ENCODE measurements at regions not wholly inside any gene's neighbourhood (a gene's known extent, or its start where the extent isn't known, plus 50 kb on each side); places are given as distances from the start of the nearest gene placed in this dataset.
A peak's percentile ranks its signal among the peaks of the same experiment; 100 is the strongest.

GRCh38 chr16:5500526-5500925 is 402.9 kb upstream of the EEF2KMT start:
- Mint-ChIP-seq H3K27ac (ENCODE audit: unreplicated experiment) (no peak overlapping the region), H3K4me1 (ENCODE audit: low read depth, unreplicated experiment) (no peaks in the 10 kb centered on the region), H3K9me3 (ENCODE audit: low read depth, unreplicated experiment) (no peaks in the 10 kb centered on the region), H3K27me3 (ENCODE audit: unreplicated experiment) (peaks cover 72% of the 10 kb centered on the region), H3K36me3 (ENCODE audit: insufficient read depth, unreplicated experiment) (no peaks in the 10 kb centered on the region), H3K4me3 (ENCODE audit: low read depth, unreplicated experiment) (no peak overlapping the region)
- DNase-seq = no peak
- CTCF ChIA-PET = no interaction called here
- TF ChIP-seq, protein P1, sequence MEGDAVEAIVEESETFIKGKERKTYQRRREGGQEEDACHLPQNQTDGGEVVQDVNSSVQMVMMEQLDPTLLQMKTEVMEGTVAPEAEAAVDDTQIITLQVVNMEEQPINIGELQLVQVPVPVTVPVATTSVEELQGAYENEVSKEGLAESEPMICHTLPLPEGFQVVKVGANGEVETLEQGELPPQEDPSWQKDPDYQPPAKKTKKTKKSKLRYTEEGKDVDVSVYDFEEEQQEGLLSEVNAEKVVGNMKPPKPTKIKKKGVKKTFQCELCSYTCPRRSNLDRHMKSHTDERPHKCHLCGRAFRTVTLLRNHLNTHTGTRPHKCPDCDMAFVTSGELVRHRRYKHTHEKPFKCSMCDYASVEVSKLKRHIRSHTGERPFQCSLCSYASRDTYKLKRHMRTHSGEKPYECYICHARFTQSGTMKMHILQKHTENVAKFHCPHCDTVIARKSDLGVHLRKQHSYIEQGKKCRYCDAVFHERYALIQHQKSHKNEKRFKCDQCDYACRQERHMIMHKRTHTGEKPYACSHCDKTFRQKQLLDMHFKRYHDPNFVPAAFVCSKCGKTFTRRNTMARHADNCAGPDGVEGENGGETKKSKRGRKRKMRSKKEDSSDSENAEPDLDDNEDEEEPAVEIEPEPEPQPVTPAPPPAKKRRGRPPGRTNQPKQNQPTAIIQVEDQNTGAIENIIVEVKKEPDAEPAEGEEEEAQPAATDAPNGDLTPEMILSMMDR (IDR thresholded peaks at IDR 0.05; ENCODE audit: unreplicated experiment) = no peak
- intact Hi-C loops (cut with micrococcal nuclease; ENCODE audit: unreplicated experiment) = loop anchor here (5.0 kb wide), 1 partner anchor 1142 kb away; no protein-coding TSS in a partner anchor
- BruUV-seq (replicated peaks) = no TSS peak

GRCh38 chr16:5498562-5498961 is 401.0 kb upstream of the EEF2KMT start:
- no TSS peak for BruUV-seq (replicated peaks)
- TF ChIP-seq, protein P1 (IDR thresholded peaks at IDR 0.05; ENCODE audit: unreplicated experiment) = no peak
- Mint-ChIP-seq H3K4me1 (ENCODE audit: low read depth, unreplicated experiment) (no peaks in the 10 kb centered on the region), H3K9me3 (ENCODE audit: low read depth, unreplicated experiment) (no peaks in the 10 kb centered on the region), H3K27ac (ENCODE audit: unreplicated experiment) (no peak overlapping the region), H3K36me3 (ENCODE audit: insufficient read depth, unreplicated experiment) (no peaks in the 10 kb centered on the region), H3K4me3 (ENCODE audit: low read depth, unreplicated experiment) (no peak overlapping the region), H3K27me3 (ENCODE audit: unreplicated experiment) (peaks cover 70% of the 10 kb centered on the region)
- CTCF ChIA-PET = no interaction called here
- intact Hi-C loops (cut with micrococcal nuclease; ENCODE audit: unreplicated experiment) = no loop called here
- DNase-seq = no peak

GRCh38 chr16:5496013-5496412 is 398.4 kb upstream of the EEF2KMT start:
- TF ChIP-seq, protein P1 (IDR thresholded peaks at IDR 0.05; ENCODE audit: unreplicated experiment) = no peak

GRCh38 chr16:5490499-5490898 is 392.9 kb upstream of the EEF2KMT start:
- Mint-ChIP-seq H3K4me1 (ENCODE audit: low read depth, unreplicated experiment) (no peaks in the 10 kb centered on the region), H3K4me3 (ENCODE audit: low read depth, unreplicated experiment) (no peak overlapping the region), H3K36me3 (ENCODE audit: insufficient read depth, unreplicated experiment) (no peaks in the 10 kb centered on the region), H3K9me3 (ENCODE audit: low read depth, unreplicated experiment) (no peaks in the 10 kb centered on the region), H3K27me3 (ENCODE audit: unreplicated experiment) (peaks cover 33% of the 10 kb centered on the region), H3K27ac (ENCODE audit: unreplicated experiment) (no peak overlapping the region)
- intact Hi-C loops (cut with micrococcal nuclease; ENCODE audit: unreplicated experiment) = no loop called here
- TF ChIP-seq, protein P1 (IDR thresholded peaks at IDR 0.05; ENCODE audit: unreplicated experiment) = peak; percentile 49
- CTCF ChIA-PET = no interaction called here
- DNase-seq = peak; percentile 37
- no TSS peak for BruUV-seq (replicated peaks)

More at GRCh38 chr16:5496013-5496412, 398.4 kb upstream of the EEF2KMT start:
- DNase-seq = no peak
- Mint-ChIP-seq H3K36me3 (ENCODE audit: insufficient read depth, unreplicated experiment) (no peaks in the 10 kb centered on the region), H3K9me3 (ENCODE audit: low read depth, unreplicated experiment) (no peaks in the 10 kb centered on the region), H3K4me1 (ENCODE audit: low read depth, unreplicated experiment) (no peaks in the 10 kb centered on the region), H3K27me3 (ENCODE audit: unreplicated experiment) (peaks cover 79% of the 10 kb centered on the region), H3K4me3 (ENCODE audit: low read depth, unreplicated experiment) (no peak overlapping the region), H3K27ac (ENCODE audit: unreplicated experiment) (no peak overlapping the region)
- BruUV-seq (replicated peaks) = no TSS peak
- CTCF ChIA-PET = no interaction called here
- intact Hi-C loops (cut with micrococcal nuclease; ENCODE audit: unreplicated experiment) = no loop called here

Data from Calu3 (cell line).